NCI-H2227 (cell line): ENCODE measurements at regions not wholly inside any gene's neighbourhood (a gene's known extent, or its start where the extent isn't known, plus 50 kb on each side); places are given as distances from the start of the nearest gene placed in this dataset.

ENCODE experiments used
- DNase-seq: peaks from one replicate; lab custom pipeline; 2025; ENCODE audit not compliant: unreplicated experiment; lab: John Stamatoyannopoulos, UW

GRCh38 chr1:198903203-198903602 lies 264.4 kb downstream of the PTPRC start:
- DNase-seq = peak; percentile 67

GRCh38 chr1:198903621-198904020 lies 264.8 kb downstream of the PTPRC start:
- no peak for DNase-seq

GRCh38 chr1:198904321-198904720 lies 265.5 kb downstream of the PTPRC start:
- DNase-seq = no peak

- no peak for DNase-seq
Measured at GRCh38 chr1:198906739-198907422, 268.0 kb downstream of the PTPRC start.

- no peak for DNase-seq
Measured at GRCh38 chr1:198907423-198907746, 268.5 kb downstream of the PTPRC start.

GRCh38 chr1:198908995-198909394 lies 270.2 kb downstream of the PTPRC start:
- no peak for DNase-seq

- DNase-seq = peak; percentile 37
Measured at GRCh38 chr1:198909973-198910372, 271.1 kb downstream of the PTPRC start.

- no peak for DNase-seq
Measured at GRCh38 chr1:198910816-198911215, 272.0 kb downstream of the PTPRC start.

GRCh38 chr1:198912046-198912445 lies 273.2 kb downstream of the PTPRC start:
- DNase-seq = no peak

- DNase-seq = no peak
Measured at GRCh38 chr1:198913667-198914066, 274.8 kb downstream of the PTPRC start.

- no peak for DNase-seq
Measured at GRCh38 chr1:198915327-198916231, 276.7 kb downstream of the PTPRC start.

GRCh38 chr1:198917226-198917625 lies 278.4 kb downstream of the PTPRC start:
- DNase-seq = no peak

- no peak for DNase-seq
Measured at GRCh38 chr1:198918920-198919319, 280.1 kb downstream of the PTPRC start.

- DNase-seq = no peak
Measured at GRCh38 chr1:198919667-198920398, 281.0 kb downstream of the PTPRC start.

GRCh38 chr1:198922638-198923430 lies 284.0 kb downstream of the PTPRC start:
- DNase-seq = no peak

GRCh38 chr1:198923993-198924392 lies 285.2 kb downstream of the PTPRC start:
- no peak for DNase-seq

GRCh38 chr1:198925567-198925966 lies 286.7 kb downstream of the PTPRC start:
- DNase-seq = no peak

- no peak for DNase-seq
Measured at GRCh38 chr1:198927129-198927528, 288.3 kb downstream of the PTPRC start.

- DNase-seq = no peak
Measured at GRCh38 chr1:198929111-198929604, 290.3 kb downstream of the PTPRC start.

GRCh38 chr1:198929961-198930599 lies 291.2 kb downstream of the PTPRC start:
- peak; percentile 47 for DNase-seq
